ENCODE measurements at regions not wholly inside any gene's neighbourhood (a gene's known extent, or its start where the extent isn't known, plus 50 kb on each side); places are given as distances from the start of the nearest gene placed in this dataset.

- no TSS peak for BruUV-seq (replicated peaks)
- Histone ChIP-seq H3K27me3 (replicated peaks; ENCODE audit: insufficient read depth, low read depth, low read length, poor library complexity) (no peaks in the 10 kb centered on the region), H3K27ac (ENCODE audit: low read depth, low read length, poor library complexity, severe bottlenecking) (no peak overlapping the region), H3K4me1 (ENCODE audit: insufficient read depth, low read length, poor library complexity, severe bottlenecking) (no peaks in the 10 kb centered on the region), H3K9me3 (ENCODE audit: low read depth, low read length, poor library complexity, severe bottlenecking) (peaks cover 35% of the 10 kb centered on the region), H3K4me3 (ENCODE audit: low read depth, low read length, poor library complexity, severe bottlenecking) (no peak overlapping the region), H3K36me3 (ENCODE audit: insufficient read depth, low read length, poor library complexity, severe bottlenecking) (no peaks in the 10 kb centered on the region)
- intact Hi-C loops (cut with micrococcal nuclease; ENCODE audit: unreplicated experiment): no loop called here
- no peak for TF ChIP-seq CTCF (conservative IDR thresholded peaks at IDR 0.05; ENCODE audit: low read depth, low read length)
- no peak for TF ChIP-seq EZH2 (IDR thresholded peaks at IDR 0.05; ENCODE audit: borderline replicate concordance, low read depth, low read length, poor library complexity, severe bottlenecking)
- ChIA-PET CTCF (no interaction called here), POLR2A (ENCODE audit: low non-redundant PET) (no interaction called here)
- no peak for DNase-seq (ENCODE audit: low spot score)
These were observed 96.9 kb upstream of the LARGE1 start for GRCh38 chr22:34017205-34017604.

GRCh38 chr22:34019190-34019845 is 99.0 kb upstream of the LARGE1 start:
- intact Hi-C loops (cut with micrococcal nuclease; ENCODE audit: unreplicated experiment): no loop called here
- H3K36me3 ChIP-seq (ENCODE audit: insufficient read depth, low read length, poor library complexity, severe bottlenecking): no peaks in the 10 kb centered on the region
- no peak overlapping the region for H3K4me3 ChIP-seq (ENCODE audit: low read depth, low read length, poor library complexity, severe bottlenecking)
- no peak for DNase-seq (ENCODE audit: low spot score)
- CTCF ChIA-PET: no interaction called here
- H3K27me3 ChIP-seq (replicated peaks; ENCODE audit: insufficient read depth, low read depth, low read length, poor library complexity): no peaks in the 10 kb centered on the region
- no TSS peak for BruUV-seq (replicated peaks)
- H3K27ac ChIP-seq (ENCODE audit: low read depth, low read length, poor library complexity, severe bottlenecking): no peak overlapping the region
- no peak for TF ChIP-seq EZH2 (IDR thresholded peaks at IDR 0.05; ENCODE audit: borderline replicate concordance, low read depth, low read length, poor library complexity, severe bottlenecking)
- TF ChIP-seq CTCF (conservative IDR thresholded peaks at IDR 0.05; ENCODE audit: low read depth, low read length): no peak
- peaks cover 35% of the 10 kb centered on the region for H3K9me3 ChIP-seq (ENCODE audit: low read depth, low read length, poor library complexity, severe bottlenecking)
- POLR2A ChIA-PET (ENCODE audit: low non-redundant PET): no interaction called here
- no peaks in the 10 kb centered on the region for H3K4me1 ChIP-seq (ENCODE audit: insufficient read depth, low read length, poor library complexity, severe bottlenecking)

GRCh38 chr22:34035209-34035608 is 114.9 kb upstream of the LARGE1 start:
- Histone ChIP-seq H3K4me3 (ENCODE audit: low read depth, low read length, poor library complexity, severe bottlenecking) (no peak overlapping the region), H3K9me3 (ENCODE audit: low read depth, low read length, poor library complexity, severe bottlenecking) (peaks cover 37% of the 10 kb centered on the region), H3K27me3 (replicated peaks; ENCODE audit: insufficient read depth, low read depth, low read length, poor library complexity) (no peaks in the 10 kb centered on the region), H3K36me3 (ENCODE audit: insufficient read depth, low read length, poor library complexity, severe bottlenecking) (no peaks in the 10 kb centered on the region), H3K4me1 (ENCODE audit: insufficient read depth, low read length, poor library complexity, severe bottlenecking) (no peaks in the 10 kb centered on the region), H3K27ac (ENCODE audit: low read depth, low read length, poor library complexity, severe bottlenecking) (no peak overlapping the region)
- ChIA-PET POLR2A (ENCODE audit: low non-redundant PET) (no interaction called here), CTCF (no interaction called here)
- BruUV-seq (replicated peaks): no TSS peak
- intact Hi-C loops (cut with micrococcal nuclease; ENCODE audit: unreplicated experiment): no loop called here
- TF ChIP-seq EZH2 (IDR thresholded peaks at IDR 0.05; ENCODE audit: borderline replicate concordance, low read depth, low read length, poor library complexity, severe bottlenecking) (no peak), CTCF (conservative IDR thresholded peaks at IDR 0.05; ENCODE audit: low read depth, low read length) (no peak)
- DNase-seq (ENCODE audit: low spot score): no peak

Data from A673 (cell line).